ENCODE measurements at regions not wholly inside any gene's neighbourhood (a gene's known extent, or its start where the extent isn't known, plus 50 kb on each side); places are given as distances from the start of the nearest gene placed in this dataset.

DNA sequence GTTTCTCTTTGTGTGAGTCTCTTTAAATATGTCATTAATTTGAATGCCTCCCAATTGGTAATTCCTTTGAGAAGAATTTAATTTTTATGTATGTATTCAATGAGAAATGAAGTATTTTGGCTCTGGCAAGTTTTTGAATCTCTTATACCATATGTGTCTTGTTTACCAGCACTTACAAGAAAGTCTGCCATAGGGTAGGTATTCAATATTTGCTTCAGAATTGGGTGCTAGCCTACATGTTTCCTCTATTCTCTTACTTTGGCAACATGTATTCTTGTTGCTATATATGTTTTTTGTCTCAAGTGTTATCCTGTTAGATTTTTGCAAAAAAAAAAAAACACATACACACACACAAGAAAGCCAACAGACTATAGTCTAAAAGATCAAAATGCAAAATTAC lies 350.5 kb upstream of the PRMT6 start:
- TF ChIP-seq POLR2A (IDR thresholded peaks at IDR 0.05; ENCODE audit: low read depth, low read length): no peak
- no peak for TF ChIP-seq TAF1 (IDR thresholded peaks at IDR 0.05; ENCODE audit: borderline replicate concordance, low read depth, low read length)
- no peak for TF ChIP-seq POLR2AphosphoS5 (IDR thresholded peaks at IDR 0.05; ENCODE audit: low read depth, low read length)
